GM23338 (cell line): ENCODE measurements at regions not wholly inside any gene's neighbourhood (a gene's known extent, or its start where the extent isn't known, plus 50 kb on each side); places are given as distances from the start of the nearest gene placed in this dataset.

Experiments
- ATAC-seq: fragments of 200-7000 bp; cut with Tn5 transposase; 3 replicates; pipeline ENCODE4 v1.9.1; 2020
- DNase-seq: peaks from one replicate; pipeline ENCODE4 v3.0.0-alpha.2; 2015; ENCODE audit warnings: low spot score
- H2AFZ ChIP-seq: fragments of 200-600 bp; sonication (generic); 2 replicates; pipeline ENCODE4 v1.8.0; 2016; ENCODE audit warnings: antibody characterized with exemption, mild to moderate bottlenecking, moderate library complexity
- H3F3A ChIP-seq: fragments of 200-600 bp; sonication (generic); replicated peaks from 2 replicates; pipeline ENCODE4 v1.8.0; 2017; ENCODE audit warnings: antibody characterized with exemption, mixed run types, low read depth
- H3K27ac ChIP-seq: fragments of 200-600 bp; sonication (generic); 2 replicates; pipeline ENCODE4 v1.6.1; 2016; ENCODE audit warnings: low read depth
- H3K27me3 ChIP-seq: fragments of 200-600 bp; sonication (generic); 2 replicates; pipeline ENCODE4 v1.8.0; 2016; ENCODE audit warnings: mild to moderate bottlenecking, mixed run types, moderate library complexity; ENCODE audit not compliant: insufficient read depth
- H3K36me3 ChIP-seq: fragments of 200-600 bp; sonication (generic); 2 replicates; pipeline ENCODE4 v1.8.0; 2016; ENCODE audit warnings: mild to moderate bottlenecking; ENCODE audit not compliant: insufficient read depth
- H3K4me1 ChIP-seq: fragments of 200-600 bp; sonication (generic); 2 replicates; pipeline ENCODE4 v1.8.0; 2016; ENCODE audit warnings: mild to moderate bottlenecking, moderate library complexity; ENCODE audit not compliant: insufficient read depth
- H3K4me2 ChIP-seq: fragments of 200-600 bp; sonication (generic); 2 replicates; pipeline ENCODE4 v1.7.1; 2017; ENCODE audit warnings: mixed run types
- H3K4me3 ChIP-seq: fragments of 200-600 bp; sonication (generic); 2 replicates; pipeline ENCODE4 v1.6.1; 2016; ENCODE audit warnings: mixed run types
- H3K79me2 ChIP-seq: fragments of 200-600 bp; sonication (generic); replicated peaks from 2 replicates; pipeline ENCODE4 v1.8.0; 2017; ENCODE audit warnings: mild to moderate bottlenecking; ENCODE audit not compliant: insufficient read depth
- H3K9me2 ChIP-seq: fragments of 200-600 bp; sonication (generic); 2 replicates; pipeline ENCODE4 v1.8.0; 2017; ENCODE audit not compliant: insufficient read depth
- H4K20me1 ChIP-seq: fragments of 200-600 bp; sonication (generic); replicated peaks from 2 replicates; pipeline ENCODE4 v1.8.0; 2017; ENCODE audit warnings: mild to moderate bottlenecking; ENCODE audit not compliant: insufficient read depth
- H3K27ac Mint-ChIP-seq: 2 replicates; pipeline ENCODE4 v1.8.0; 2020; ENCODE audit warnings: inconsistent platforms, mild to moderate bottlenecking, moderate library complexity, mixed read lengths
- H3K27me3 Mint-ChIP-seq: 3 replicates; pipeline ENCODE4 v1.8.0; 2022; ENCODE audit warnings: low read depth, mild to moderate bottlenecking, moderate library complexity, mixed read lengths, inconsistent platforms; ENCODE audit not compliant: insufficient read depth, poor library complexity
- H3K36me3 Mint-ChIP-seq: 3 replicates; pipeline ENCODE4 v1.8.0; 2021; ENCODE audit warnings: low read depth, mild to moderate bottlenecking, inconsistent platforms, moderate library complexity, mixed read lengths
- H3K4me1 Mint-ChIP-seq: 3 replicates; pipeline ENCODE4 v1.8.0; 2020; ENCODE audit warnings: mild to moderate bottlenecking, inconsistent platforms, mixed read lengths
- H3K4me3 Mint-ChIP-seq: 3 replicates; pipeline ENCODE4 v1.8.0; 2021; ENCODE audit warnings: moderate library complexity, mild to moderate bottlenecking, inconsistent platforms, mixed read lengths
- H3K9me3 Mint-ChIP-seq: 3 replicates; pipeline ENCODE4 v1.8.0; 2020; ENCODE audit warnings: moderate library complexity, mild to moderate bottlenecking, inconsistent platforms, mixed read lengths
- CREB1 ChIP-seq: fragments of 250-450 bp; sonication (Bioruptor Pico); IDR thresholded peaks from 2 replicates; pipeline ENCODE4 v1.5.0; 2020; ENCODE audit warnings: low read depth, mild to moderate bottlenecking, moderate library complexity
- CTCF ChIP-seq, 2 experiments: fragments of 200-600 bp in 1 of 2; sonication (generic) in 1 of 2; conservative IDR thresholded peaks; 2 replicates each; pipeline versions ENCODE4 v1.5.1 to v1.6.1; 2016 to 2017; ENCODE audit warnings: antibody characterized with exemption in 2 of 2, low read depth in 2 of 2, mild to moderate bottlenecking in 2 of 2, moderate library complexity in 1 of 2
- ETS1 ChIP-seq: IDR thresholded peaks from 2 replicates; pipeline ENCODE4 v1.6.1; 2016; ENCODE audit warnings: antibody characterized with exemption
- EZH2 ChIP-seq: fragments of 200-600 bp; sonication (generic); IDR thresholded peaks from one replicate; pipeline ENCODE4 v1.8.0; 2017; ENCODE audit warnings: antibody characterized with exemption, mild to moderate bottlenecking, low read depth; ENCODE audit not compliant: unreplicated experiment
- EZH2phosphoT487 ChIP-seq: fragments of 200-600 bp; sonication (generic); IDR thresholded peaks from one replicate; pipeline ENCODE4 v1.8.1; 2018; ENCODE audit warnings: antibody characterized with exemption; ENCODE audit not compliant: unreplicated experiment
- JUNB ChIP-seq: IDR thresholded peaks from one replicate; pipeline ENCODE4 v1.6.1; 2016; ENCODE audit warnings: antibody characterized with exemption; ENCODE audit not compliant: unreplicated experiment
- NANOG ChIP-seq: IDR thresholded peaks from 2 replicates; pipeline ENCODE4 v1.6.1; 2016; ENCODE audit warnings: antibody characterized with exemption, borderline replicate concordance
- POLR2AphosphoS5 ChIP-seq: IDR thresholded peaks from 2 replicates; pipeline ENCODE4 v1.6.1; 2016; ENCODE audit warnings: antibody characterized with exemption, low read depth
- REST ChIP-seq: IDR thresholded peaks from one replicate; pipeline ENCODE4 v1.6.1; 2018; ENCODE audit warnings: antibody characterized with exemption; ENCODE audit not compliant: unreplicated experiment
- STAT1 ChIP-seq: IDR thresholded peaks from one replicate; pipeline ENCODE4 v1.6.1; 2016; ENCODE audit warnings: antibody characterized with exemption; ENCODE audit not compliant: unreplicated experiment
- ZNF114 ChIP-seq: fragments of 250-450 bp; sonication (Bioruptor Pico); IDR thresholded peaks from 2 replicates; pipeline ENCODE4 v1.5.0; 2020; ENCODE audit warnings: mild to moderate bottlenecking, moderate library complexity
- ZNF331 ChIP-seq: fragments of 250-450 bp; sonication (Bioruptor Pico); IDR thresholded peaks from 2 replicates; pipeline ENCODE4 v1.5.0; 2020; ENCODE audit warnings: low read depth, mild to moderate bottlenecking, moderate library complexity

- TF ChIP-seq EZH2 (no peak), ETS1 (no peak), CTCF (conservative IDR thresholded peaks at IDR 0.05; ENCODE audit: low read depth in 2 of 2) (no peak), ZNF331 (no peak), STAT1 (no peak), REST (no peak), CREB1 (no peak), EZH2phosphoT487 (no peak), NANOG (no peak), POLR2AphosphoS5 (no peak)
Observed at GRCh38 chr12:58186401-58186800, 245.0 kb downstream of the ATP23 start (continued).

GRCh38 chr12:58186914-58187313 lies 245.5 kb downstream of the ATP23 start:
- no peaks in the 10 kb centered on the region for H3K79me2 ChIP-seq
- no peaks in the 10 kb centered on the region for H3K36me3 Mint-ChIP-seq
- no peak overlapping the region for H3K4me2 ChIP-seq
- H3K9me2 ChIP-seq: no peaks in the 10 kb centered on the region; the same call in 1 of the 2 replicates
- H3F3A ChIP-seq: no peaks in the 10 kb centered on the region
- DNase-seq (no peak), ATAC-seq (no peak)
- H3K4me3 Mint-ChIP-seq: no peak overlapping the region
- no peak overlapping the region for H3K27ac ChIP-seq
- H3K36me3 ChIP-seq: no peaks in the 10 kb centered on the region
- TF ChIP-seq ZNF114 (CRISPR knock-in tag) (no peak), JUNB (no peak), CREB1 (no peak)
- H3K27ac Mint-ChIP-seq: no peak overlapping the region
- no peaks in the 10 kb centered on the region for H3K4me1 Mint-ChIP-seq
- H3K4me3 ChIP-seq: no peak overlapping the region
- H3K27me3 Mint-ChIP-seq: peaks cover 1% of the 10 kb centered on the region
- no peaks in the 10 kb centered on the region for H4K20me1 ChIP-seq
- no peaks in the 10 kb centered on the region for H3K4me1 ChIP-seq
- no peaks in the 10 kb centered on the region for H3K27me3 ChIP-seq
- H3K9me3 Mint-ChIP-seq: peaks cover 7% of the 10 kb centered on the region; the same call in 1 of the 3 replicates
- H2AFZ ChIP-seq: no peak overlapping the region
